ENCODE measurements at regions not wholly inside any gene's neighbourhood (a gene's known extent, or its start where the extent isn't known, plus 50 kb on each side); places are given as distances from the start of the nearest gene placed in this dataset.

DNA sequence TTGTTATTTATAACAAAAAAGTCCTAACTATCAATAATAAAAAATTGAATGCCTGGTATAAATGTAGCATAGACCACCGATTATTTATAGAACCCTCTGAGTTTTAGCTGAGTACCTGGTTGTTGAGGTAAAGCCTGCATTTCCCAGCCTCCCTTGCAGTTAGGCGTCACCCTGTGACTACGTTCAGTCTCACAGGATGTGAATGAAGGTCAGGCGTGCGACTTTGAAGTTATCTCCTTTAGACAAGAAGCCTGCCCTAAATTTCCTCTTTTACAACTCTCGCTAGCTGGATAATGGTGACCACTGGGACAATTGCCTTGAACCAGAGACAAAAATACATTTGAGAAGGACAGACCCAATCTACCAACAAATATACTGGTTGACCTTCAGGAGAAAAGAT is 67.5 kb upstream of the TES start:
- TF ChIP-seq, protein P1, sequence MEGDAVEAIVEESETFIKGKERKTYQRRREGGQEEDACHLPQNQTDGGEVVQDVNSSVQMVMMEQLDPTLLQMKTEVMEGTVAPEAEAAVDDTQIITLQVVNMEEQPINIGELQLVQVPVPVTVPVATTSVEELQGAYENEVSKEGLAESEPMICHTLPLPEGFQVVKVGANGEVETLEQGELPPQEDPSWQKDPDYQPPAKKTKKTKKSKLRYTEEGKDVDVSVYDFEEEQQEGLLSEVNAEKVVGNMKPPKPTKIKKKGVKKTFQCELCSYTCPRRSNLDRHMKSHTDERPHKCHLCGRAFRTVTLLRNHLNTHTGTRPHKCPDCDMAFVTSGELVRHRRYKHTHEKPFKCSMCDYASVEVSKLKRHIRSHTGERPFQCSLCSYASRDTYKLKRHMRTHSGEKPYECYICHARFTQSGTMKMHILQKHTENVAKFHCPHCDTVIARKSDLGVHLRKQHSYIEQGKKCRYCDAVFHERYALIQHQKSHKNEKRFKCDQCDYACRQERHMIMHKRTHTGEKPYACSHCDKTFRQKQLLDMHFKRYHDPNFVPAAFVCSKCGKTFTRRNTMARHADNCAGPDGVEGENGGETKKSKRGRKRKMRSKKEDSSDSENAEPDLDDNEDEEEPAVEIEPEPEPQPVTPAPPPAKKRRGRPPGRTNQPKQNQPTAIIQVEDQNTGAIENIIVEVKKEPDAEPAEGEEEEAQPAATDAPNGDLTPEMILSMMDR (IDR thresholded peaks at IDR 0.05; ENCODE audit: poor library complexity), result no peak
- DNase-seq (ENCODE audit: low spot score), result no peak
- 88% methylated on average over 6 of the region's 6 CpGs for WGBS (ENCODE audit: low lambda C conversion rate, missing lambda C conversion rate)
- H3K27me3 ChIP-seq, result no peaks in the 10 kb centered on the region
- H3K27ac ChIP-seq, result no peak overlapping the region
- H3K4me3 ChIP-seq, result no peak overlapping the region
- H3K4me2 ChIP-seq, result no peak overlapping the region
- H3K36me3 ChIP-seq (replicated peaks; ENCODE audit: insufficient read depth, low read depth), result no peaks in the 10 kb centered on the region
- no peaks in the 10 kb centered on the region for H3K9me3 ChIP-seq (ENCODE audit: low read depth)
- no peak overlapping the region for H2AFZ ChIP-seq
- no peaks in the 10 kb centered on the region for H3K9me2 ChIP-seq (replicated peaks; ENCODE audit: insufficient read depth)
- no peaks in the 10 kb centered on the region for H3K79me2 ChIP-seq
- H3K4me1 ChIP-seq (ENCODE audit: insufficient read depth), result peaks cover 9% of the 10 kb centered on the region
- no peaks in the 10 kb centered on the region for H4K20me1 ChIP-seq (ENCODE audit: insufficient read depth, poor library complexity, severe bottlenecking)

DNA sequence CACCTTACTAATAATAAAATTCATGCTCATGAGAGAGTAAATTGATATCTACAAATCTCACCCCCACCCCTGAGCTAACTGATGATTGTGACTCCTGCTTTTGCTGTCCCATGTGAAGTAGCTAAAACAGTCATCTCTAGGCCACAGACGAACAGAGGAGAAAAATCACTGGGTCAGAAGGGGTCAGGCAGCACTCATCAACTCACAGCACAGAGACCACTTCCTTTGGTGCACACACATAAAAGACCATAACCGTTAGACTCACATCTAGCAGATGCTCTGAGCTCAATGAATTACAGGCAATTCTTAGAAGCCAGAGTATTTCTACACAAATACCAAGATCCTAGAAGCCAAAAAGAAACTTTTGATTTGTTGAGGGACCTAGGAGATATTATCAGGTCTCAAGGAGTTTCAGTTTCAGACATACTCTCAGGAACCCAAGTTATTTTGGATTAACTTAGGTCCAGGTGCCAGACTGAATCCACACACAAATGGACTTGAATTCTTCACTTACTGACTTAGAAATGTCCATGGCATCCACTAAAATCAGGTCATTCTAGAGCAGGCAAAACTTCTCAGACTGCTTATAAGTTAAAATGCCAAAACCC is 65.0 kb upstream of the TES start:
- Histone ChIP-seq H2AFZ (no peak overlapping the region), H3K27me3 (no peaks in the 10 kb centered on the region), H3K4me2 (no peak overlapping the region), H3K9me3 (ENCODE audit: low read depth) (no peaks in the 10 kb centered on the region), H3K9me2 (replicated peaks; ENCODE audit: insufficient read depth) (no peaks in the 10 kb centered on the region), H3K4me3 (no peak overlapping the region), H4K20me1 (ENCODE audit: insufficient read depth, poor library complexity, severe bottlenecking) (no peaks in the 10 kb centered on the region), H3K4me1 (ENCODE audit: insufficient read depth) (no peaks in the 10 kb centered on the region), H3K27ac (no peak overlapping the region), H3K36me3 (replicated peaks; ENCODE audit: insufficient read depth, low read depth) (no peaks in the 10 kb centered on the region), H3K79me2 (no peaks in the 10 kb centered on the region)
- no peak for DNase-seq (ENCODE audit: low spot score)
- WGBS (ENCODE audit: low lambda C conversion rate, missing lambda C conversion rate), result 59% methylated on average over 2 of the region's 2 CpGs
- TF ChIP-seq EZH2 (IDR thresholded peaks at IDR 0.05; ENCODE audit: borderline replicate concordance) (no peak), EZH2phosphoT487 (IDR thresholded peaks at IDR 0.05; ENCODE audit: low read depth, severe bottlenecking, unreplicated experiment) (no peak)
- TF ChIP-seq, protein P1 (IDR thresholded peaks at IDR 0.05; ENCODE audit: poor library complexity), result no peak

DNA sequence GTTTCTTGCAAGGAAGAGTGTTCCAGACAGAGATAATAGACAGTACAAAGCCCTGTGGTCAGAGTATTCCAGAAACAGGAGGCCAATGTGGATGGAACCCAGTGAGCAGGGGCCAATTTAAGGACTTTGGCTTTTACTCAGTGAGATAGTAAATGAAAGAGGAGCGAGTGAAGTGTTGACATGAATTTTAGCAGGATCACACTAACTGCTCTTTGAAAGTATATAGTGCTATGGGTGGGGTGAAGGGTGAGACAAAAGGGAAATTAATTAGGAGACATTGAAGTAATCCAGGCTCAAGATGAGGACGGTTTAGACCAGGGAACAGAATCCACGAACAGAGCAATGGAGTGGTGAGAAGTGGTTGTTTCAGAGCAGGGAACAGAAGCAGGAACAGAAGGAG is 62.2 kb upstream of the TES start:
- Histone ChIP-seq H3K4me1 (ENCODE audit: insufficient read depth) (no peaks in the 10 kb centered on the region), H3K4me3 (no peak overlapping the region), H3K9me3 (ENCODE audit: low read depth) (no peaks in the 10 kb centered on the region), H3K79me2 (no peaks in the 10 kb centered on the region), H3K4me2 (no peak overlapping the region), H4K20me1 (ENCODE audit: insufficient read depth, poor library complexity, severe bottlenecking) (no peaks in the 10 kb centered on the region), H3K27ac (no peak overlapping the region), H3K9me2 (replicated peaks; ENCODE audit: insufficient read depth) (no peaks in the 10 kb centered on the region), H3K27me3 (no peaks in the 10 kb centered on the region), H3K36me3 (replicated peaks; ENCODE audit: insufficient read depth, low read depth) (no peaks in the 10 kb centered on the region), H2AFZ (no peak overlapping the region)
- WGBS (ENCODE audit: low lambda C conversion rate, missing lambda C conversion rate), result 64% methylated on average over 3 of the region's 3 CpGs
- no peak for DNase-seq (ENCODE audit: low spot score)
- TF ChIP-seq EZH2phosphoT487 (IDR thresholded peaks at IDR 0.05; ENCODE audit: low read depth, severe bottlenecking, unreplicated experiment) (no peak), EZH2 (IDR thresholded peaks at IDR 0.05; ENCODE audit: borderline replicate concordance) (no peak)
- TF ChIP-seq, protein P1 (IDR thresholded peaks at IDR 0.05; ENCODE audit: poor library complexity), result no peak

DNA sequence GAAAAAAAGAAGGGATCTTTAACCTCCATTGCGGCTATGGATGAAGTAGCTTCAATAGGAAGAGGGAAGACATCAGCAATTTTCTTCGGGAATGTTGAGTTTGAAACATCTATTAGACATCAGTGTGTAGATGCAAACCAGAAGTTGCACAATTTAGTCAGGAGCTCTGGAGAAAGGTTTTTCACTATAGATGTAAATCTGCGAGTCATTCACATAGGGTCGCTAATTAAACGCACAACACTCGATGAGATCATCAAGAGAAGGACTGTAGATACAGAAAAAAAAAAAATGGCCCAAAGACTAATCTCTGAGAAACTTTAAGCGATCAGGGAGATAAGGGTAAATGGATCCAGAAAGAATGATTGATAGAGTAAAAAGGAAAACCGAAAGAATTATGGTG is 61.7 kb upstream of the TES start:
- H3K9me3 ChIP-seq (ENCODE audit: low read depth), result no peaks in the 10 kb centered on the region
- TF ChIP-seq EZH2phosphoT487 (IDR thresholded peaks at IDR 0.05; ENCODE audit: low read depth, severe bottlenecking, unreplicated experiment) (no peak), EZH2 (IDR thresholded peaks at IDR 0.05; ENCODE audit: borderline replicate concordance) (no peak)
- TF ChIP-seq, protein P1 (IDR thresholded peaks at IDR 0.05; ENCODE audit: poor library complexity), result no peak
- WGBS (ENCODE audit: low lambda C conversion rate, missing lambda C conversion rate), result 93% methylated on average over 8 of the region's 8 CpGs
- H3K4me3 ChIP-seq, result no peak overlapping the region
- H2AFZ ChIP-seq, result no peak overlapping the region
- no peaks in the 10 kb centered on the region for H3K27me3 ChIP-seq
- no peak for DNase-seq (ENCODE audit: low spot score)
- no peak overlapping the region for H3K27ac ChIP-seq
- no peaks in the 10 kb centered on the region for H3K9me2 ChIP-seq (replicated peaks; ENCODE audit: insufficient read depth)
- H3K4me2 ChIP-seq, result no peak overlapping the region
- H3K4me1 ChIP-seq (ENCODE audit: insufficient read depth), result no peaks in the 10 kb centered on the region
- H4K20me1 ChIP-seq (ENCODE audit: insufficient read depth, poor library complexity, severe bottlenecking), result no peaks in the 10 kb centered on the region
- no peaks in the 10 kb centered on the region for H3K79me2 ChIP-seq
- no peaks in the 10 kb centered on the region for H3K36me3 ChIP-seq (replicated peaks; ENCODE audit: insufficient read depth, low read depth)

All from hepatocyte (in vitro differentiated cells).